Sigmoid colon (tissue), 6 donors: ENCODE measurements at regions not wholly inside any gene's neighbourhood (a gene's known extent, or its start where the extent isn't known, plus 50 kb on each side); places are given as distances from the start of the nearest gene placed in this dataset.

Source experiments
- DNase-seq: peaks from one replicate; pipeline ENCODE4 v3.0.0-alpha.2; 2019
- H3K27ac ChIP-seq, 4 donors: fragments of 200-600 bp; sonication (generic); one replicate each; pipeline ENCODE4 v1.5.1; 2016 to 2019; ENCODE audit warnings: mild to moderate bottlenecking in 1 of 4
- H3K27me3 ChIP-seq, 3 donors: fragments of 200-600 bp; sonication (generic); one replicate each; pipeline ENCODE4 v1.5.1; 2019; ENCODE audit warnings: mild to moderate bottlenecking in 1 of 3
- H3K36me3 ChIP-seq, 4 donors: fragments of 200-600 bp; sonication (generic); one replicate each; pipeline ENCODE4 v1.5.1; 2016 to 2019
- H3K4me1 ChIP-seq, 4 donors: fragments of 200-600 bp; sonication (generic); one replicate each; pipeline ENCODE4 v1.5.1; 2017 to 2019
- H3K4me3 ChIP-seq, 4 donors: fragments of 200-600 bp; sonication (generic); one replicate each; pipeline ENCODE4 v1.5.1; 2017 to 2019; ENCODE audit warnings: mild to moderate bottlenecking in 2 of 4, moderate library complexity in 1 of 4
- H3K9me3 ChIP-seq, 4 donors: fragments of 200-600 bp in 3 of 4; sonication (generic) in 3 of 4; one replicate each; pipeline versions ENCODE4 v1.5.1 to v1.6.1; 2013 to 2019
- EP300 ChIP-seq, 4 donors: sonication (generic); formaldehyde crosslinking; IDR thresholded peaks; one replicate each; pipeline ENCODE4 v1.6.1; 2017; ENCODE audit warnings: antibody characterized with exemption in 4 of 4
- POLR2A ChIP-seq, 2 donors: fragments of 450-650 bp; IDR thresholded peaks; one replicate each; pipeline ENCODE4 v1.6.1; 2016; ENCODE audit warnings: antibody characterized with exemption in 2 of 2, mild to moderate bottlenecking in 2 of 2, moderate library complexity in 2 of 2
- POLR2AphosphoS5 ChIP-seq, 4 donors: sonication (generic); formaldehyde crosslinking; IDR thresholded peaks; one replicate each; pipeline ENCODE4 v1.6.1; 2017; ENCODE audit warnings: antibody characterized with exemption in 4 of 4
- WGBS, 2 donors: extraction: QIAGEN DNeasy Blood & Tissue Kit; methylation state at CpG; one replicate each; pipeline ENCODE4 v1.1.7; 2013; 5-methylcytosine and 5-hydroxymethylcytosine counted together
- intact Hi-C: fragments of 100-400 bp; cut with DNase I; formaldehyde crosslinking; loops from one replicate; pipeline ENCODE4 v1.15.1; 2023
- TF ChIP-seq, protein P1 (sequence below), 4 experiments: fragments of 450-650 bp in 3 of 4; fragments of 200-600 bp in 1 of 4; IDR thresholded peaks; one replicate each; pipeline ENCODE4 v1.5.1; 2016 to 2019; ENCODE audit warnings: antibody characterized with exemption in 4 of 4, mild to moderate bottlenecking in 3 of 4, moderate library complexity in 2 of 4
- donor health status: healthy with polysubstance abuse.
- donor health status: healthy.

DNA sequence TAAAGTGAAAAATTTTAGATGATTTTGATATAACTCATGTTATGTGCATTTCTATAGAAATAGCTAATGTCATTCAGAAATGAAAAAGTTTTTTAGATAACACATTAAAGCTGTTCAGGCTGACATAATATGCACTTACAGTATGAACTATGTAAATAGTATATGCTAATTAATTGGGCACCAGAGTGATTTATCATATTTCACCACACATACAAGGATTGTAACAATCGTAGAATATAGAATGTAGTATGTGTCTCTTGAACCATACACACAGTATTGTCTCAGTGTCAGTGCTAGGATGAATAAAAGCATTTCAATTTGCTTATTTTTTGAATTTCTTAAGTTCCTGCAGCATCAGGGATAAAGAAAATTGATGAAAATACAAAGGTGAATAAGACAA, 710.0 kb downstream of the OTOL1 start:
- TF ChIP-seq POLR2AphosphoS5 (IDR thresholded peaks at IDR 0.05) (no peak), EP300 (IDR thresholded peaks at IDR 0.05) (no peak), POLR2A (IDR thresholded peaks at IDR 0.05) (no peak)
- TF ChIP-seq, protein P1, sequence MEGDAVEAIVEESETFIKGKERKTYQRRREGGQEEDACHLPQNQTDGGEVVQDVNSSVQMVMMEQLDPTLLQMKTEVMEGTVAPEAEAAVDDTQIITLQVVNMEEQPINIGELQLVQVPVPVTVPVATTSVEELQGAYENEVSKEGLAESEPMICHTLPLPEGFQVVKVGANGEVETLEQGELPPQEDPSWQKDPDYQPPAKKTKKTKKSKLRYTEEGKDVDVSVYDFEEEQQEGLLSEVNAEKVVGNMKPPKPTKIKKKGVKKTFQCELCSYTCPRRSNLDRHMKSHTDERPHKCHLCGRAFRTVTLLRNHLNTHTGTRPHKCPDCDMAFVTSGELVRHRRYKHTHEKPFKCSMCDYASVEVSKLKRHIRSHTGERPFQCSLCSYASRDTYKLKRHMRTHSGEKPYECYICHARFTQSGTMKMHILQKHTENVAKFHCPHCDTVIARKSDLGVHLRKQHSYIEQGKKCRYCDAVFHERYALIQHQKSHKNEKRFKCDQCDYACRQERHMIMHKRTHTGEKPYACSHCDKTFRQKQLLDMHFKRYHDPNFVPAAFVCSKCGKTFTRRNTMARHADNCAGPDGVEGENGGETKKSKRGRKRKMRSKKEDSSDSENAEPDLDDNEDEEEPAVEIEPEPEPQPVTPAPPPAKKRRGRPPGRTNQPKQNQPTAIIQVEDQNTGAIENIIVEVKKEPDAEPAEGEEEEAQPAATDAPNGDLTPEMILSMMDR (IDR thresholded peaks at IDR 0.05) = no peak
- WGBS, 2 donors = 86 to 88% methylated on average over 1 of the region's 1 CpG

DNA sequence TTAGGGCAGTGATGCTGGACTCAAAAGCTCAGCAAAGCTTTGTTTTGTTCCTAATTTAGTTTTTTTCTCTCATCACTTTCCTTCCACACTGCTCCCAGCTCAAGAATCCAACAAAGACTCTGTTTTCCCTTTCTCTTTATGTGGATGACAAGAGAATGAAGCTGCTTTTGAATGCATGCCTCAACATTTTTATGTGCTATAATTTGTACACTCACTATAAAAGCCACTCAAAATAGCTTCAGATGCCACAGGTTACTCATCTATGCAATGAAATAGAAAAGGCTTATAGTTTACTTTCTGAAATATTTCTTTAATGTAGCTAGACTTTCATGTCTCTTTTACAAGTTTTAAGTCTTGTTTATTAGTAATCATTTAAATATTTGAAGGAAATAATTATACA, 714.9 kb downstream of the OTOL1 start:
- H3K4me3 ChIP-seq = no peak overlapping the region
- H3K36me3 ChIP-seq = no peaks in the 10 kb centered on the region
- no peak for DNase-seq
- no peaks in the 10 kb centered on the region for H3K27me3 ChIP-seq
- intact Hi-C loops = no loop called here
- H3K4me1 ChIP-seq = peaks cover 0 to 10% (median 0%) of the 10 kb centered on the region in 4 donors
- H3K9me3 ChIP-seq = no peaks in the 10 kb centered on the region
- TF ChIP-seq EP300 (IDR thresholded peaks at IDR 0.05) (no peak), POLR2A (IDR thresholded peaks at IDR 0.05) (no peak), POLR2AphosphoS5 (IDR thresholded peaks at IDR 0.05) (no peak)
- H3K27ac ChIP-seq = no peak overlapping the region

More for the DNA sequence above, 710.0 kb downstream of the OTOL1 start:
- no peak for DNase-seq
- H3K36me3 ChIP-seq = no peaks in the 10 kb centered on the region
- intact Hi-C loops = no loop called here
- no peaks in the 10 kb centered on the region for H3K27me3 ChIP-seq
- no peak overlapping the region for H3K27ac ChIP-seq
- peaks cover 0 to 7% (median 0%) of the 10 kb centered on the region in 4 donors for H3K4me1 ChIP-seq
- no peaks in the 10 kb centered on the region for H3K9me3 ChIP-seq
- H3K4me3 ChIP-seq = no peak overlapping the region

DNA sequence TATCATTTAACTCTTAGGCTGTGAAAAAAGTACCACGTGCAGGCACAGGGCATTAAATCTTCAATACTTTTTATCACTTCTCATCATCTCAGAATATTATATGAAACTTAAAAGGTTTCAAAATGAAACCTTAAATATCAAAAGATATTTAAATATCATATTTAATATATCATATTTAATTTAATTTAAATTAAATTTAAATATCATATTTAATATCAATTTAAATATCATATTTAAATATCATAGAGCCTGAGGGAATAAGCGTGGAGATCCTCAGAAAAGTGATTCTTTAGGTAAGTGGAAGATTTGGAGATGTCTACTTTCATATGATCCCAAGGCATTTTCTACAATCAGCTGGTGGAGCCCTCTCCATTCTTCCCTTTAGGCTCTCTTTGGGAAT, 716.6 kb downstream of the OTOL1 start:
- no peak for DNase-seq
- Histone ChIP-seq H3K9me3 (no peaks in the 10 kb centered on the region), H3K36me3 (no peaks in the 10 kb centered on the region), H3K27ac (no peak overlapping the region), H3K4me1 (peaks cover 0 to 24% (median 6%) of the 10 kb centered on the region in 4 donors), H3K4me3 (no peak overlapping the region), H3K27me3 (no peaks in the 10 kb centered on the region)
- 75 to 87% methylated on average over 2 of the region's 2 CpGs for WGBS, 2 donors
- TF ChIP-seq POLR2AphosphoS5 (IDR thresholded peaks at IDR 0.05) (no peak), EP300 (IDR thresholded peaks at IDR 0.05) (no peak), POLR2A (IDR thresholded peaks at IDR 0.05) (no peak)
- TF ChIP-seq, protein P1 (IDR thresholded peaks at IDR 0.05) = no peak
- intact Hi-C loops = no loop called here

DNA sequence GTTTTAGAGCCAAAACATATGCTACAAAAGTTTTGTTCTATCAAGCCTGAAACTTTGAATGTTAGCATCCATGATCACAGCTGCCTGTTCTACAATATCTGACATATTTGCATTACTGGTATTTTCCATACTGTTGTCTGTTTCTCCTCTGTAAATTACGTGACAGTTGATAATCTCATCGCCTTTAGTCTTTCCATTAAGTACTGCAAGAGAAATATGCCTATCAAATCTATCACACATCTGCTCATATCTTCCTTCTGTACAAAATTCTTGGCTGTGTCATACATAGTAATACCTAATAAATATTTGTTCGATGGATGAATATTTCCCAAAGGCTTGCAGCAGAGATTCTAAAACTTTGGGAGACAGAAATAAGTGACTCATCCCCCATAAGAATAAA, 717.3 kb downstream of the OTOL1 start:
- no peak overlapping the region for H3K27ac ChIP-seq
- TF ChIP-seq, protein P1 (IDR thresholded peaks at IDR 0.05) = no peak
- TF ChIP-seq EP300 (IDR thresholded peaks at IDR 0.05) (no peak), POLR2A (IDR thresholded peaks at IDR 0.05) (no peak), POLR2AphosphoS5 (IDR thresholded peaks at IDR 0.05) (no peak)
- H3K4me3 ChIP-seq = no peak overlapping the region
- no peaks in the 10 kb centered on the region for H3K36me3 ChIP-seq
- H3K4me1 ChIP-seq = peaks cover 0 to 26% (median 10%) of the 10 kb centered on the region in 4 donors
- H3K27me3 ChIP-seq = no peaks in the 10 kb centered on the region
- intact Hi-C loops = no loop called here
- 79 to 86% methylated on average over 3 of the region's 3 CpGs for WGBS, 2 donors
- H3K9me3 ChIP-seq = no peaks in the 10 kb centered on the region
- no peak for DNase-seq

DNA sequence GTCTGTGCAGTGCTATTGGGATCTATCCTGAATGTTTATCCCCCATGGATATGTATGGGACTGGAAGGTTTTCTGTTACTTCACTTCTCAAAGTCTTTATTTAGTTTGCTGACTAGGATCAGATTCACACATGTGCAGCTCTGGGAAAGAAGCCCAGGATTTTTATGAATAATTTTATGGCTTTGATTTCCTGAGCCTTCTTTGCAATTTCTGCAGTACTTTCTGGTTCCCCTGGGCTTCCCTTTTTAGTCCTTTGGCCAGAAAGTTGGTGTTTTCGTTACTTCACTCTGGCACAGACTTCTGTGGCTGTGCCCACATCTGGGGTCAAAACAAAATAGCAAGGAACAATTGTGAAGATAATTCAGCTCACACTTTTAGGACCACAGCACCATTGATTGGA, 721.0 kb downstream of the OTOL1 start:
- TF ChIP-seq EP300 (IDR thresholded peaks at IDR 0.05) = no peak
- TF ChIP-seq, protein P1 (IDR thresholded peaks at IDR 0.05) = no peak
- no peak for TF ChIP-seq POLR2A (IDR thresholded peaks at IDR 0.05)
- no peak for TF ChIP-seq POLR2AphosphoS5 (IDR thresholded peaks at IDR 0.05)
- no peak overlapping the region for H3K4me3 ChIP-seq
- WGBS, 2 donors = 42 to 48% methylated on average over 1 of the region's 1 CpG
- intact Hi-C loops = no loop called here
- H3K4me1 ChIP-seq = peaks cover 0 to 16% (median 10%) of the 10 kb centered on the region in 4 donors
- no peaks in the 10 kb centered on the region for H3K27me3 ChIP-seq
- peak overlapping the region in 3 of 4 donors; percentile 30 to 55 (median 52) for H3K27ac ChIP-seq
- no peaks in the 10 kb centered on the region for H3K36me3 ChIP-seq
- no peaks in the 10 kb centered on the region for H3K9me3 ChIP-seq
- DNase-seq = no peak
